ENCODE measurements at regions not wholly inside any gene's neighbourhood (a gene's known extent, or its start where the extent isn't known, plus 50 kb on each side); places are given as distances from the start of the nearest gene placed in this dataset.

GRCh38 chr11:21820176-21820575, 372.7 kb upstream of the ANO5 start:
- no peak for TF ChIP-seq POLR2AphosphoS5 (IDR thresholded peaks at IDR 0.05; ENCODE audit: low read depth, low read length)
- no peak for TF ChIP-seq POLR2A (IDR thresholded peaks at IDR 0.05; ENCODE audit: low read depth, low read length)
- TF ChIP-seq TAF1 (IDR thresholded peaks at IDR 0.05; ENCODE audit: low read depth, low read length): no peak
